Esophagus muscularis mucosa (tissue), 4 donors: ENCODE measurements at regions not wholly inside any gene's neighbourhood (a gene's known extent, or its start where the extent isn't known, plus 50 kb on each side); places are given as distances from the start of the nearest gene placed in this dataset.
"Not testable (repeated sequence)": the region's sequence is repeated elsewhere in the genome, so short reads cannot be mapped to it uniquely, and the experiment has no call there.

Experiments used
- DNase-seq: peaks from one replicate; pipeline ENCODE4 v3.0.0-alpha.2; 2017; ENCODE audit errors: extremely low spot score
- H3K27ac ChIP-seq, 4 donors: fragments of 200-600 bp; sonication (generic); replicated peaks in 1 of 4; 1 replicate in 3 of 4; 2 replicates in 1 of 4; pipeline ENCODE4 v1.5.1; 2016 to 2019; ENCODE audit warnings: mild to moderate bottlenecking in 1 of 4
- H3K27me3 ChIP-seq, 4 donors: fragments of 200-600 bp; sonication (generic); one replicate each; pipeline versions ENCODE4 v1.5.1 to v1.6.0; 2016 to 2019
- H3K36me3 ChIP-seq, 4 donors: fragments of 200-600 bp; sonication (generic); one replicate each; pipeline ENCODE4 v1.5.1; 2016 to 2019
- H3K4me1 ChIP-seq, 4 donors: fragments of 200-600 bp; sonication (generic); one replicate each; pipeline ENCODE4 v1.5.1; 2016 to 2019
- H3K4me3 ChIP-seq, 4 donors: fragments of 200-600 bp; sonication (generic); 1 replicate in 2 of 4; 2 replicates in 2 of 4; pipeline ENCODE4 v1.5.1; 2016 to 2019; ENCODE audit warnings: mild to moderate bottlenecking in 4 of 4, moderate library complexity in 1 of 4
- H3K9me3 ChIP-seq, 4 donors: fragments of 200-600 bp; sonication (generic); 1 replicate in 3 of 4; 2 replicates in 1 of 4; pipeline ENCODE4 v1.5.1; 2016 to 2019
- EP300 ChIP-seq: sonication (generic); formaldehyde crosslinking; IDR thresholded peaks from one replicate; pipeline ENCODE4 v1.6.1; 2017; ENCODE audit warnings: antibody characterized with exemption
- POLR2A ChIP-seq: fragments of 450-650 bp; IDR thresholded peaks from one replicate; pipeline ENCODE4 v1.6.1; 2017; ENCODE audit warnings: antibody characterized with exemption, moderate library complexity, mild to moderate bottlenecking, low read depth
- POLR2AphosphoS5 ChIP-seq, 2 donors: sonication (generic); formaldehyde crosslinking; IDR thresholded peaks; one replicate each; pipeline ENCODE4 v1.6.1; 2017; ENCODE audit warnings: antibody characterized with exemption in 2 of 2
- WGBS: methylation state at CpG from one replicate; pipeline ENCODE4 v1.1.5; 2018; 5-methylcytosine and 5-hydroxymethylcytosine counted together
- intact Hi-C: fragments of 100-400 bp; cut with DNase I; formaldehyde crosslinking; loops from one replicate; pipeline ENCODE4 v1.15.1; 2023
- TF ChIP-seq, protein P1 (sequence below), 3 experiments: fragments of 200-600 bp in 2 of 3; fragments of 450-650 bp in 1 of 3; sonication (generic) in 2 of 3; IDR thresholded peaks; one replicate each; pipeline ENCODE4 v1.5.1; 2017 to 2019; ENCODE audit warnings: antibody characterized with exemption in 3 of 3, mild to moderate bottlenecking in 2 of 3, moderate library complexity in 1 of 3

DNA sequence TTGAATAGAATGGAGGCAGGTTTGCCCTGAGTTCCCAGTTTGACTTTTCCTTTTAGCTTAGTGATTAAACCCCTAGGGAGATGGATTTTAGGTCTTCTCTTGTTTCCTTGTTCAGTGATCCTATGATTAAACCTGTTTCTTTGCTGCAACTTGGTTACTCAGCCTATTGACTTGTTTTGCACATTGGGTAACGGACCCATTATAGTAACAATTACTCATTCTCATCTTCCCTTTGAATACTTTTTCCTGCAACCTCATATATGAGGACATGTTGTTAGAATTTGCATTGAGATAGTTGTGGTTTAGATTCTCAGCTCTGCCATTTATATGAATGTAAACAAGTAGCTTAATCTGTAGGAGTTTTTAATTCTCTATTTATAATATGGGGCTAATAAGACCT lies 489.2 kb upstream of the CNTN5 start:
- no peak overlapping the region for H3K27ac ChIP-seq
- DNase-seq: no peak

DNA sequence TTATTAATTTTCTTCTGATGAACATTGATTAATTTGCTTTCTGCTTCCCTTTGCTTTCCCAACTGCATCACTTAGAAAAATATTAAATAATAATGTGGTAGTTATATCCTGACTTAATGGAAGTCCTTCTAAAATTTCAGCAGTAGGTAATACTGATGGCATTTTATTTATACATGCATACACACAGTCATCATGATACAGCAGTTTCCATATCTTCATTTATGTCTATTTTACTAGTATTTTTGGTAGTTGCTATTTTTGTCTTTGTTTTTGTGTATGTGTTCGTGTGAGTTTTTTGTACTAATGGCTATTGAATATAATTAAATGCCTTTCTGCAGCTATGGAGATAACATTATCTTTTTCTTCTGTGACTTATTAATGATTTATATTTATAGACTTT lies 484.7 kb upstream of the CNTN5 start:
- H3K27ac ChIP-seq: no peak overlapping the region
- H3K27me3 ChIP-seq: no peaks in the 10 kb centered on the region
- no peaks in the 10 kb centered on the region for H3K9me3 ChIP-seq
- no peak for DNase-seq
- WGBS: 56% methylated on average over 1 of the region's 1 CpG
- TF ChIP-seq EP300 (no peak), POLR2AphosphoS5 (IDR thresholded peaks at IDR 0.05) (no peak), POLR2A (no peak)
- TF ChIP-seq, protein P1, sequence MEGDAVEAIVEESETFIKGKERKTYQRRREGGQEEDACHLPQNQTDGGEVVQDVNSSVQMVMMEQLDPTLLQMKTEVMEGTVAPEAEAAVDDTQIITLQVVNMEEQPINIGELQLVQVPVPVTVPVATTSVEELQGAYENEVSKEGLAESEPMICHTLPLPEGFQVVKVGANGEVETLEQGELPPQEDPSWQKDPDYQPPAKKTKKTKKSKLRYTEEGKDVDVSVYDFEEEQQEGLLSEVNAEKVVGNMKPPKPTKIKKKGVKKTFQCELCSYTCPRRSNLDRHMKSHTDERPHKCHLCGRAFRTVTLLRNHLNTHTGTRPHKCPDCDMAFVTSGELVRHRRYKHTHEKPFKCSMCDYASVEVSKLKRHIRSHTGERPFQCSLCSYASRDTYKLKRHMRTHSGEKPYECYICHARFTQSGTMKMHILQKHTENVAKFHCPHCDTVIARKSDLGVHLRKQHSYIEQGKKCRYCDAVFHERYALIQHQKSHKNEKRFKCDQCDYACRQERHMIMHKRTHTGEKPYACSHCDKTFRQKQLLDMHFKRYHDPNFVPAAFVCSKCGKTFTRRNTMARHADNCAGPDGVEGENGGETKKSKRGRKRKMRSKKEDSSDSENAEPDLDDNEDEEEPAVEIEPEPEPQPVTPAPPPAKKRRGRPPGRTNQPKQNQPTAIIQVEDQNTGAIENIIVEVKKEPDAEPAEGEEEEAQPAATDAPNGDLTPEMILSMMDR (IDR thresholded peaks at IDR 0.05): no peak
- H3K4me1 ChIP-seq: no peaks in the 10 kb centered on the region
- no peaks in the 10 kb centered on the region for H3K36me3 ChIP-seq
- intact Hi-C loops: no loop called here
- H3K4me3 ChIP-seq: no peak overlapping the region

More for the DNA sequence above, 489.2 kb upstream of the CNTN5 start:
- Histone ChIP-seq H3K9me3 (no peaks in the 10 kb centered on the region), H3K4me3 (no peak overlapping the region), H3K36me3 (no peaks in the 10 kb centered on the region), H3K27me3 (no peaks in the 10 kb centered on the region), H3K4me1 (no peaks in the 10 kb centered on the region)
- WGBS: 85% methylated on average over 1 of the region's 1 CpG
- no peak for TF ChIP-seq POLR2AphosphoS5 (IDR thresholded peaks at IDR 0.05)
- TF ChIP-seq EP300: no peak
- intact Hi-C loops: no loop called here

DNA sequence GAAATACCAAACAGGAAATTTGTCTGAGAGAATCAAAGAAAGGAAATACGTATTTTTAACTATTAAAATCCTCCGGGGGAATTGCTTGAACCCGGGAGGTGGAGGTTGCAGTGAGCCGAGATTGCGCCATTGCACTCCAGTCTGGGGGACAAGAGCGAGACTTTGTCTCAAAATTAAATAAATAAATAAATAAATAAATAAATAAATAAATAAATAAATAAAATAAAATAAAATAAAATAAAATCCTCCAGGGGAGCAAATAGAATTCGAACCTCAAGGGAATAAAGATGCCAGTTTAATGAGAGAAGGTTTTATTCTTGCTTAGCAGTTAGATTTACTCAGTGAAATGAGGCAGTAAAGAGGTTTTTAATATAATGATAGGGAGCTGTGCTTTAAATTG lies 482.4 kb upstream of the CNTN5 start:
- intact Hi-C loops, H3K27me3 ChIP-seq, H3K36me3 ChIP-seq, H3K27ac ChIP-seq, DNase-seq, H3K4me1 ChIP-seq, H3K9me3 ChIP-seq, H3K4me3 ChIP-seq: not testable (repeated sequence)
- 86% methylated on average over 7 of the region's 7 CpGs for WGBS

DNA sequence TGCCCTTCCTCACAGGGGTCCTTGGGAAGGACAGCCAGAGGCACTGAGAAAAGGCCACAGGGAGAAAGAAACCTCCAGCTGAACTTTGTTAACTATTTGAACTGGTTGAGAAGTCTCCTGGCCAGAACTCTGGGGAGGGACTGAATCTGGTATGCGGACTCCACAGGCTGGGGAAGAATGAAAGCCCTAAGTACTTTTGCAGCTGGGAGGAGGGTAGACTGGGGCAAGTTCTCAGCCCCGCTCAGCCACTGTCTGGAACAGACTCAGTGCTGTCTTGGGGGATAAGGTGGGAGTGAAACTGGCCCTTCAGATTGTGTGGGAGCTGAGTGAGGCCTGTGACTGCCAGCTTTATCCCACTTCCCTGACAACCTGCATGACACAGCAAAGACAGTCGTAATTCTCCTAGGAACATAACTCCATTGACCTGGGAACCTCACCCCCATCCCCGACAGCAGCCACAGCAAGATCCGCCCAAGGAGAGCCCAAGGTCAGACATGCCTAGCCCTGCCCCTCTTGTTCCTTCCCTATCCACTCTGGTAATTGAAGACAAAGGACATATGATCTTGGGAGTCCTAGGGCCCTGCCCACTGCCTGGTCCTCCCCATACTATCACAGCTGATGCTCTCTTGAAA lies 475.1 kb upstream of the CNTN5 start:
- Histone ChIP-seq H3K9me3 (no peaks in the 10 kb centered on the region), H3K4me3 (no peak overlapping the region), H3K36me3 (no peaks in the 10 kb centered on the region), H3K27me3 (no peaks in the 10 kb centered on the region), H3K27ac (no peak overlapping the region), H3K4me1 (no peaks in the 10 kb centered on the region)
- intact Hi-C loops: no loop called here
- TF ChIP-seq POLR2A (no peak), EP300 (no peak), POLR2AphosphoS5 (IDR thresholded peaks at IDR 0.05) (no peak)
- TF ChIP-seq, protein P1 (IDR thresholded peaks at IDR 0.05): no peak
- WGBS: 83% methylated on average over 5 of the region's 5 CpGs
- DNase-seq: no peak

DNA sequence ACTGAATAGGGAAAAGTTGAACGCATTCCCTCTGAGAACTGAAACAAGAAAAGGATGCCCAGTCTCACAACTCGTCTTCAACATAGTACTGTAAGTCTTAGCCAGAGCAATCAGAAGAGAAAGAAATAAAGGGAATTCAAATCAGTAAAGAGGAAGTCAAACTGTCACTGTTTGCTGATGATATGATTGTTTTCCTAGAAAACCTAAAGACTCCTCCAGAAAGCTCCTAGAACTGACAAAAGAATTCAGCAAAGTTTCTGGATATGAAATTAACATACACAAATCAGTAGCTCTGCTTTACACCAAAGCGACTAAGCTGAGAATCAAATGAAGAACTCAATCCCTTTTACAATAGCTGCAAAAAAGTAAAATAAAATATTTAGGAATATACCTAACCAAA lies 471.2 kb upstream of the CNTN5 start:
- Histone ChIP-seq H3K4me1 (no peaks in the 10 kb centered on the region), H3K27me3 (no peaks in the 10 kb centered on the region), H3K36me3 (no peaks in the 10 kb centered on the region), H3K27ac (no peak overlapping the region), H3K4me3 (no peak overlapping the region), H3K9me3 (no peaks in the 10 kb centered on the region)
- TF ChIP-seq, protein P1 (IDR thresholded peaks at IDR 0.05): no peak
- TF ChIP-seq EP300 (no peak), POLR2AphosphoS5 (IDR thresholded peaks at IDR 0.05) (no peak), POLR2A (no peak)
- DNase-seq: no peak
- WGBS: 83% methylated on average over 3 of the region's 3 CpGs
- intact Hi-C loops: no loop called here

DNA sequence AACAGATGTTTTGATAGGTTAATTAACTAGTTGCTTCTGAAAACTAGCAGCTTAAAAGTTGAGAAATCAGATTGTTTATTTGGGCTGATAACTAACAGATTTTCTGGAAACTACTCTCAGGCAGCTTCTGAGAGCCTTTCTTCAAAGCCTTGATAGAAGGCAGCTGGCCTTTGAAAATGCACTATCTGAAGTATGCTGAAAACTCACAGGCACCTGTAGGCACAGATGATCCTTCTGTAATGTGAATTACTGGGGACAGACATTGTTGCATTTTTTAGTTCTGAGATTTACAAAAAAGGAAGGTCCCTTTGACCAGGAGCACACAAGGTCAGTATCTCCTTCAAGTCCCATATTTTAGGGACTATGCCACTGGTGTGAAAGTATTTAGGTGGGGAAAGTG lies 460.8 kb upstream of the CNTN5 start:
- Histone ChIP-seq H3K27me3 (no peaks in the 10 kb centered on the region), H3K36me3 (no peaks in the 10 kb centered on the region), H3K4me3 (no peak overlapping the region), H3K4me1 (no peaks in the 10 kb centered on the region), H3K9me3 (no peaks in the 10 kb centered on the region), H3K27ac (no peak overlapping the region)
- TF ChIP-seq EP300 (no peak), POLR2A (no peak), POLR2AphosphoS5 (IDR thresholded peaks at IDR 0.05) (no peak)
- TF ChIP-seq, protein P1 (IDR thresholded peaks at IDR 0.05): no peak
- intact Hi-C loops: no loop called here
- DNase-seq: no peak
